Heart left ventricle (tissue), 13 donors: ENCODE measurements at regions not wholly inside any gene's neighbourhood (a gene's known extent, or its start where the extent isn't known, plus 50 kb on each side); places are given as distances from the start of the nearest gene placed in this dataset.

Experiments used
- CTCF ChIP-seq, 12 donors: fragments of 200-600 bp; sonication (generic) in 4 of 12; IDR thresholded peaks; one replicate each; pipeline versions ENCODE4 v1.5.0 to v1.8.0; 2018 to 2022; ENCODE audit warnings: antibody characterized with exemption in 12 of 12, mild to moderate bottlenecking in 5 of 12
- POLR2A ChIP-seq, 2 donors: fragments of 450-650 bp; IDR thresholded peaks; one replicate each; pipeline ENCODE4 v1.6.1; 2017; ENCODE audit warnings: antibody characterized with exemption in 2 of 2, mild to moderate bottlenecking in 2 of 2, moderate library complexity in 2 of 2
- donor health status: ischemic (EF 13 %, LVEDD 7.1; RV severe dilation, severe dysfunction).
- donor health status: DM: no; HTN: yes; CAD: no.
- donor health status: DM: no; HTN: no; CAD: no.
- donor health status: ischemic (EF 25% LVEDD 6.9; RV normal size, moderate dysfunction).
- donor health status: ischemic (EF 25% LVEDD 5.7; RV mildly dilated, moderate dysfunction).
- donor health status: ischemic (EF 35%, LVEDD 5.7; RV mildly dilated, moderate dysfunction).
- donor health status: nonischemic (EF 11% LVEDD 7.7; RV severe dilation, severe dysfunction).
- donor health status: DM: yes; HTN: yes; CAD: no.
- donor health status: PGD.
- donor health status: ischemic (EF 29% LVEDD 5.4; RV normal size, mild dysfunction).
- donor health status: nonischemic (EF 23%, LVEDD 6.1; RV moderate dilation, normal function).

- no peak for TF ChIP-seq POLR2A (IDR thresholded peaks at IDR 0.05)
- TF ChIP-seq CTCF (IDR thresholded peaks at IDR 0.05): no peak
These were observed 173.9 kb downstream of the ANAPC1 start for GRCh38 chr2:111710085-111710484.
